CMK (cell line): ENCODE measurements at regions not wholly inside any gene's neighbourhood (a gene's known extent, or its start where the extent isn't known, plus 50 kb on each side); places are given as distances from the start of the nearest gene placed in this dataset.
"Not testable (repeated sequence)": the region's sequence is repeated elsewhere in the genome, so short reads cannot be mapped to it uniquely, and the experiment has no call there.

Source experiments
- DNase-seq: peaks from one replicate; pipeline ENCODE4 v3.0.0-alpha.2; 2010; ENCODE audit warnings: low read depth

DNA sequence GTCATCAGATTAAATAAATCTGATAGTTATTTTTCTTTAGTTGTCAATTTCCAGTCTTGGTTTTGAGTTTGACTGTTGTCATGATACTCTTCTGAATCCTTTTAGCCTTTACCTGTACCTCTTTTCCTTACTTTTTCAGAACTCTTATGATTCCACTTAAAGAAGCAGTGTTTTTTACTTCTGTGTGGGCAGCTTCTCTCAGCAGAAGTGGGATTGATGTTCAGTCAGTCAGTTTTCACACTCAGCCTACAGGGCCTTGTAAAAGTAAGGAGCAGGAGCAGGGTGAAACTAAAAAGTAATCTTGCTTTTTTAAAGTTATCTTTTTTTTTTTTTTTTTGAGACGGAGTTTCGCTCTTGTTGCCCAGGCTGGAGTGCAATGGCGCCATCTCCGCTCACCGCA, 75.1 kb downstream of the HAUS1 start:
- DNase-seq: no peak

DNA sequence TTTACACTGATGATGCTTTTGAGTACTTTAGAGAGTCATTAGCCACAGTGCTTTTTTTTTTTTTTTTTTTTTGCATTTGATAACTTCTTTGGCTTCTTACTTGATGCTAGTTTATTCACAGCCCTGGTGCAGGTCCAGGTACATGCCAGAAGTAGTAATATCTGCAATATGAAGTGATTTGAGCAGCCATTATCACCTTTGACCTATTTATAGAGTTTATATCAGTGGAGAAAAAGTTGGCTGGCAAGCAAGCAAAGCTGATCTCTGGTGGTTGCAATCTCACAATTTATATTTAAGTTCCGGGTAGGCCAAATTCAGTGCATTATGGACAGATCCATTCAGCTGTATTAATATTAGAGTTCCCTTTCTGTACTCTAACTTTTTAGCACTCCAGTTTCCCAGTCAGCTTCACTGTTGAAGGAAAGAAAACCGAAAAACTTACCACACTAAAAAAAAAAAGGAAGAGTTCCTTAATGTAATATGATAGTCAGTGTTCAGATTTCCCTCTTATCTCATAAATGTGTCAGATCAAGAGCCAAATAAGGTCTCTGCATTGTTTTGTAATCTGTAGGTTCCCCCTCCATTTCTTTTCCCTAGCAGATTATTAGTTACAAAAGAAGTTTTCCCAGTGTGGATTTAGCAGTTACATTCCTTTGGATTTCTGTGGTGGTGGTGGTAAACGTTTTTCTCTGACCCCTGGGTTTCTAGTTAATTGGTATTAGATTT, 78.6 kb downstream of the HAUS1 start:
- no peak for DNase-seq

DNA sequence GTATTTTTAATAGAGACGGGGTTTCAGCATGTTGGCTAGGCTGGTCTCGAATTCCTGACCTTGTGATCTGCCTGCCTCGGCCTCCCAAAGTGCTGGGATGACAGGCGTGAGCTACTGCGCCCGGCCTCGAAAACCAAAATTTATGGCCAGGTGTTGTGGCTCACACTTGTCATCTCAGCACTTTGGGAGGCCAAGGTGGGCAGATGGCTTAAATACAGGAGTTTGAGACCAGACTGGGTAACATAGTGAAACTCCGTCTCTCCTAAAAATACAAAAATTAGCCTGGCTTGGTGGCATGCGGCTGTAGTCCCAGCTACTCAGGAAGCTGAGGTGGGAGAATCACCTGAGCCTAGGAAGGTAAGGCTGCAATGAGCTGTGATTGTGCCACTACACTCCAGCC, 80.1 kb downstream of the HAUS1 start:
- not testable (repeated sequence) for DNase-seq

DNA sequence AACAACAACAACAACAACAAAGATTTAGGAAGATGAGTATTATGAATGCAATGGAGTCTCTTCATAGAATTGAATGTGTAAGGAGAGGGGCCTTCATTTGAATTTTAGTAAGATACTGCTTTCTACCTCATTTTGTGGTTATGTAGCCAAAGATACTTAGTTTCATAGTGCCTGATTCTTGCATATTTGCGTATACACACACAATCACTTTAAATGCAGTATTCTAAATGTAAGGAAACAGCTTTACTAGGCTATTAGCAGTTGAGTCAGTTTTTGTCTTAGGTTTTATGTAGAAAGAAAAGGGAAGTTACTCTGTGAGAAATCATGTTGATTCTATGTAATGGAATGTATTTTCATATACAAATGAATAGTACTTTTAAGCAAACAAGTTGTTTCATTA, 80.5 kb downstream of the HAUS1 start:
- no peak for DNase-seq

DNA sequence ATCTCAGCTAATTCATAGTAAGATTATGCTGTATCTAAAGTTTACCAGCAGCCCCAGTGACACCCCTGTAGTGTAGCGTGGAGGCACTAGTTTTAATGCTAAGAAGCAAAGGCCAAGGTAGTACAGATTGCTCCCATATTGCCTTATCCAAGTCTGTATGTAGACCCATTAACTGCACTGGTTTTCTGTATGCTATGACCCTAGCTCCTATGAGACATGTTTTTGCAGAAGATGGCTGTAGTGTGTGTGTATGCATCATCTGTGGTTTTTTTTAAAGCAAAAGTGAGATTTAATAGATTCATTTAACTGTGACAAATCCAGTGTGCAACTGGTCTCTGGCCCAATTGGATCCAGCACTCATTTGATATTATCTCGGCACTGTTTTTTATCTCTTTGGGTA, 86.5 kb downstream of the HAUS1 start:
- DNase-seq: no peak

DNA sequence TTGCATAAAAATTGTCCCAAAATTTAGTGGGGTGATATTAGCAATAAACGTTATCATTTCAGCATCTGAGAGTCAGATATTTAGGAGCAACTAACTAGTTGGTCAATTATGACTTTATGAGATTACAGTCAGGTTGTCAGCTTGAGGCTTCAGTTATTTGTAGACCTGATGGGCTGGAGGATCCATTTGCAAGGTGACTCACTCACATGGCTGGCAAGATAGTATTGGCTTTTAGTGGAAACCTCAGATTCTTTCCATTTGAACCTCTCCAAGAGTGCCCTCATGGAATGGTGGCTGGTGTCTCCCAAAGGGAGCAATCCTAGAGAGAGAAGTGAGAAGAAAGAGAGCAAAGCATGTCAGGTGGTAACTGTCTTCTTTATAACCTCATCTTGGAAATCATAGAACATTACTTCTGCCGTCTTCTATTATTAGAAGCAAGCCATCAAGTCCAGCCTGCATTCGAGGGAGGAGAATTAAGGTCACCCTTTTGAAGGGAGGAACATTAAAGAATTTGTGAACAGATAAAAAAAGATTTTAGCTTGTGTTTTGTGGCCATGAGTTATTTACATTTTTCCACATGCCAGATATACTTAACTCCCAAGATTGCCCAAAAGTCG, 92.5 kb downstream of the HAUS1 start:
- DNase-seq: no peak

DNA sequence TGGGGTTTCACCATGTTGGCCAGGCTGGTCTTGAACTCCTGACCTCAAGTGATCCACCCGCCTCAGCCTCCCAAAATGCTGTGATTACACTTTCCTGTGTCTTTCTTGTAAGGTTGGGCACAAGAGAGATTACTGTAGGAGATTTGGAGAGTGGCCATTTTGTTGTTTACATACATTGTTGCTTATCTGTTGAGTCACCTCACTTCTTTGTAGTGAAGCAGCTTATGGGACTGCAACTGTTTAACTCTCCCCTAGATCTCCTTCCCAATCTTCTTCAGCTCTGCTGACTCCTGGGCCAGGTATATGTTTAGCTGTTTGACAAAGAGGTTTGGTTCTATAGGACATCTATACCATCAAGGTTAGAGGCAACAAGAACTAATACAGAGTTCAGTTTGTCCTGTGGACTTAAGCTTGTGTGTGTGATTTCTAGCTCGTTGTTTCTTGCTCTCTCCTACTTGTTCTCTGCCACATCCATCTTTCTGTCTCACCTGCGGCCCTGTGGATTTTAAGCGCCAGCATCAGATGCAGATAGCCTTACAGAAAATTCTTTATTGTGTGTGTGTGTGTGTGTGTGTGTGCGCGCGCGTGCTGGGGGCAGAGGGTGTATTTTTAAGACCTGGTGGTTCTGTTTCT, 95.4 kb downstream of the HAUS1 start:
- DNase-seq: no peak

DNA sequence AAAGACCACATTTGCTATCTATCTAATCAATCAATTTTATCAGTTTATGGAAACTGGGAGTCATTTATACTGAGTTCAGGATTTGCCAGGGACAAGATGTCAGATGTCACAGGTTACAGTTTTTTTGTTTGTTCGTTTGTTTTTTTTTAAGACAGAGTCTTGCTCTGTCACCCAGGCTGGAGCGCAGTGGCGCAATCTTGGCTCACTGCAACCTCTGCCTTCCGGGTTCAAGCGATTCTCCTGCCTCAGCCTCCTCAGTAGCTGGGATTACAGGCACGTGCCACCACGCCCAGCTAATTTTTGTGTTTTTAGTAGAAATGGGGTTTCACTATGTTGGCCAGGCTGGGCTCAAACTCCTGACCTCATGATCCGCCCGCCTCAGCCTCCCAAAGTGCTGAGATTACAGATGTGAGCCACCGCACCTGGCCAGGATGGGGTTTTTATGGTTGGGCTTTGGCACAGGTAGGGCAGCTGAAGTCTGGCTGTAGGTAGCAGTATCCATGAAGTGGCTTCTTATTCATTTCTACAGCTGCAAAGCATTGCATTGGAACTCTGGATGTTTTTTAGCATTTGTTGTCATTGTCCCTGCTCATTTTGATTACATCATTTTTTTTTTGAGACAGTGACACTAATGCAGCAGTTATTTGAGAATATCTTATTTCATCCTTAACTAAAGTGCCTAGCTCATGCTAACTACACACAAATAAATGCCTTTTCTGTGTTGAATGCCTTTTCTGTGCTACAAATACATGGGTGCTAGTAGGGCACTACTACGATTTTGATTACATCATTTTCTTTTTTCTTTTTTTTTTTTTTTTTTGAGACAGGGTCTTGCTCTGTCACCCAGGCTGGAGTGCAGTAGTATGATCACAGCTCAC, 96.2 kb downstream of the HAUS1 start:
- not testable (repeated sequence) for DNase-seq

DNA sequence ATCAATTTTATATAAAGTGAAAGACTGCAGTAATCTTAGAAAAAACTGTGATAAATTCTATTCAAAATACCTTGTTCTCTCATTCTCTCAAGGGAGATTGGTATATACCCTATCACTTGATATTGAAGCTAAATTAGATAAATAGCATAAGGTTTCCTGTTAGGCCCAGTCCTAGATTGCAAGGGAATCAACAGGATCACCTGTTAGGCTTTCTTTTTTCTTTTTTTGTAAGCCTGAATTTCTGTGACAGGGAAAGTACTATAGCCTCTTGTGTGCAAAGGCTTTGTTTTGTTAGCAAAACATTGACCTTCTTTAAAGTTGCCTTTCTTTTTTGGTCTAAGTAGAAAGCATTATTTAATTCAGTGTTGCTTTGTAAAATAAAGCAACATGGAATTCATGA, 100.0 kb downstream of the HAUS1 start:
- DNase-seq: no peak

DNA sequence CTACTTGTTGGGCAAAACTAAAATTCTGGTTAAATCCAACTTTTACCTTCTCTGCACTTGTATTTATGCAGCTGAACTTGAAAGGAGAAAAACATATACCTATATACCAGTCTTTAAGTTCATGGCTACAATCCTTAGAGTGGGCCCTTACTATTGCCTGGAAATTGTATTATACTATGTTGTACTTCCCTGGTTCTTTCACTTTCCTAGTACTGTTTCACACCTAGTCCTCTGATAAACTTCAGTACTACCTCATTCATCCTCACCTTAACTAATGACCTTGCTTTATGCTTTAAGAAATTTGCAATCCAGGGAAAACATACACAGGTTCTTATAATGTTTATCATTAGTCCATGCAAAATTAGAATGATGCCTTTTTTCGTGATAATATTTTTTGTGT, 103.8 kb downstream of the HAUS1 start:
- no peak for DNase-seq

DNA sequence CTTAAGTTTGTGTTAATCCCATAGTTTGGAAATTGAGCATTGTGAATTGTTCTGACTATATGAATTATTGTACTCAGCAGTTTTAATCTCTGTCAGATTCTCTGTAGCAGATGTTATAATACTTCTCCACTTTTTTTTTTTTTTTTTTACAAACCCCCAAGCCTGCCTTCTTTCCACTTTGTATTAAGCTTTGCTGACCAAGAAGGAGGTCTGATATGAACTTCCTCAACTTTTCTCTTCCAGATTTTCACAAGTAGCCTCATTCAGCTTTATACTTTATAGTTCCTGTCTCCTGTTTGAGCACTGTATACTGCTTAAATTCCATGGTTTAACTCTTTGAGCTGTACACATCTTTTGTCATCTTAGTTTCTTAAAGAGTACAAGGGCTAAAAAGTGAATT, 105.0 kb downstream of the HAUS1 start:
- no peak for DNase-seq

DNA sequence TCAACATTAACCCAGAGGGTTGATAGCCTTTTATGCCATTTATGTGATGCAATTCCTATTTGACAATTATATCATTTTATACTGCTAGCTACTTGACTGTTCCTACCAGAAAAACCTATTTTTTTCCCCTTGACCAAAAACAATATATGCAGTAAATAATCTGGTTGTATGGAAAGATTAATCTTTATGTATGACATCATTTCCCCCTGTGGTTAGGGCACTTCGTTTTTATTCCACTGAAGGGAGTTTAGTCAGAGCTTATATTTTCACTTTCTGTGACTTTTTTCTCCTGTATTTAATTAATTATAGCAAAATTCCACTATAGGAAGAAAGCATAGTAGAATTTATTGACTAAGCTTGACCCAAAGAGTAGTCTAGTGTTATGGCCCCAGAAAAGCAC, 107.6 kb downstream of the HAUS1 start:
- no peak for DNase-seq

DNA sequence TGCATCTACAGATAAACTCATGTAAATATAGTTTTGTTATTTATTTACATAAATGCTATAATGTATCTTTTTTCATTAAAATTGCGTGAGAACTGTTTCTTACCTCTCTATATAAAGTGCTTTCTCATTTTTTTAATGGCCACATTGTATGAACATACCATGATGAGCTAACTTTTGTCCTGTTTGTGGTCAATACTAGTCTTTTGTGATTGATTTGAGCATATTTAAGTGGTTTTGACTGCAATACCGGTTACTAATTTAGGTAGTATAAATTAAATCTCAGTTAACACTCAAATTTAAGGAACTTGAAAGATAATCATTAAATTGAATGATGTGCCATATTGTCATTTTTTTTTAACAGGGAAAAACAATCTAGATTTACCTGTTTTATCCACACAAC, 108.2 kb downstream of the HAUS1 start:
- DNase-seq: no peak

DNA sequence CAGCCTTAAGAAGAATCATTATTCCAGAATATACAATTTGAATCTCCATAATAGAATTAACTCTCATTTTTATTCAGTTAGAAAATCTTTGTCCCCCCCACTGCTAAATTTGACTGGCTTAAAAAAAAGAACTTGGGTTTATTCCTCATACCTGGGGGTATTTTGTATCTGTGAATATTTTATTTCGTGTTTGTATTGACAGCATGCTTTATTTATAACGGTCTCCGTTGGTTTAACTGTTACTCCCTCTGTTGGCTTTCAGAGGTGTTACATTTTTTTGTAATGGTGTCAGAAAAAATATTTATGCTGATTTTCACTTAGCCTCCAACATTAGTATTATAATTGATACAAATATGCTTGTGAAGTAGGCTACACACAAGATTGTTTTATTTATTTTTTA, 109.1 kb downstream of the HAUS1 start:
- DNase-seq: no peak

DNA sequence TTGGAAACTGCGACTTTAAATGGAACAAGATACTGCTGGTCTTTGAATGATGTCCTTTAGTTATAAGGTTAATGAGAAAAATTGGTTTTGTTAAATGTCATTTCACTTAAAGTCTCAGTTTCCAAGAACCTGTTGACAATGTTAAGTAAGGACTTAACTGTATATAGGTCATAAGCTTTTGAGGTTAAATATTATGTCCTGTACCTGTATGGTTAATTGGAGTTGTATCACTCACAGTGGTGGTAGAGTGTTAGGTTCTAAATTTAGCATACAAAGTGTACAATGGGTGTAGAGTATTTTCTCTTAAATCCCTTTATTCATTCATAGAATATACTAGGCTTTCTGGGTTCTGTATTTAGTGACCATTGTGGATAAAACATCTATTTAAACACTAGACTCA, 110.2 kb downstream of the HAUS1 start:
- no peak for DNase-seq

DNA sequence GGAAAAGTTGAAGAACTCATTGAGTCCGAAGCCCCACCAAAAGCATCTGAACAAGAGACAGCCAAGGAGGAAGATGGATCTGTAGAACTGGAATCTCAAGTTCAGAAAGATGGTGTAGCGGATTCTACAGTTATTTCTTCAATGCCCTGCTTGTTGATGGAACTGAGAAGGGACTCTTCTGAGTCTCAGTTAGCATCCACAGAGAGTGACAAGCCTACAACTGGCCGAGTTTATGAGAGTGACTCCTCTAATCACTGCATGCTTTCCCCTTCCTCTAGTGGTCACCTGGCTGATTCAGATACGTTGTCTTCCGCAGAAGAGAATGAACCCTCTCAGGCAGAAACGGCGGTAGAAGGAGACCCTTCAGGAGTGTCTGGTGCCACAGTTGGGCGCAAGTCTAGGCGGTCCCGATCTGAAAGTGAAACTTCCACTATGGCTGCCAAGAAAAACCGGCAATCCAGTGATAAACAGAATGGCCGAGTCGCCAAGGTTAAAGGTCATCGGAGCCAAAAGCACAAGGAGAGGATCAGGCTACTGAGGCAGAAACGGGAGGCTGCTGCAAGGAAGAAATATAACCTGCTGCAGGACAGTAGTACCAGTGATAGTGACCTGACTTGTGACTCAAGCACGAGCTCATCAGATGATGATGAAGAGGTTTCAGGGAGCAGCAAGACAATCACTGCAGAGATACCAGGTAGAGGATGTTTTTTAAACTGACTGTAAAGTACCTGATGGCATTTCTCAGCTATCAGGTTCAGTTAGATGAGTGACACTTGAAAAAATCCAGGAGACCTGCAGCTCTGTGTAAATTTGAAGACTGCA, 111.9 kb downstream of the HAUS1 start:
- DNase-seq: no peak

DNA sequence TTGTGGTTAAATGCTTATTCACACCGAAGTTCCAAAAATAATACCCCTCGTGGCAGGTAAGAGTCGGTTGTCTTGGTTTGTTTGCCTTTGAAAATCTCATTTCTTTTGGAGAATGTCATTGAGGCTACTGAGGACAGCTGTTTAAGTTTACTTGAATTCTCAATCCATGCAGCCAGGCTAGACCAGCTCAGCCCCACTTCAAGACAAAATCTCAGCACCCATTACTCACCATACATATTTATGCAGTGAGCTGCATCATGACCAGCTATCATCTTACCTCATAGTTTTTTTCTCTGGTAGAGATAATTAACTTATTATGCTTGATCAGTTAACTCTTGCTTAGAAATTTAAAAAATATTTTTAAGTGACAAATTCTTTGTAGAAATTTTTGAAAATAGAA, 115.9 kb downstream of the HAUS1 start:
- DNase-seq: no peak

DNA sequence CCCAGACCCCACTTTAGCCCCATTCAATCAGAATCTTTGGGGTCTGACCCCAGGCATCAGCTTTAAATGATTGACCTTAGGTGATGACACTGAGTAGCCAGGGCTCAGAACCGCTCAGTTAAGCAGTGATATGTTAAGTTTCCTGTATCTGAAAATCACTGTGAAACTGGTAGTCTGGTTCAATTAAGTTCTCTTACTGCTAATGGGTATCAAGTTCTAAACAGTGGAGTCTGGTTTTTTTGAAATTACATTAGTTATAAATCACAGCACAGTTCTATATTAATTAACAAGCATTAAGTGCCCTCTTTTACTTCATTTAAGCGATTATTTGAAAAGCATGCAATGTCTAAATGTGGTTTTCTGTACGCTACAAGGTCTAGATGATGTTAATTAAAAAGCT, 117.9 kb downstream of the HAUS1 start:
- no peak for DNase-seq

DNA sequence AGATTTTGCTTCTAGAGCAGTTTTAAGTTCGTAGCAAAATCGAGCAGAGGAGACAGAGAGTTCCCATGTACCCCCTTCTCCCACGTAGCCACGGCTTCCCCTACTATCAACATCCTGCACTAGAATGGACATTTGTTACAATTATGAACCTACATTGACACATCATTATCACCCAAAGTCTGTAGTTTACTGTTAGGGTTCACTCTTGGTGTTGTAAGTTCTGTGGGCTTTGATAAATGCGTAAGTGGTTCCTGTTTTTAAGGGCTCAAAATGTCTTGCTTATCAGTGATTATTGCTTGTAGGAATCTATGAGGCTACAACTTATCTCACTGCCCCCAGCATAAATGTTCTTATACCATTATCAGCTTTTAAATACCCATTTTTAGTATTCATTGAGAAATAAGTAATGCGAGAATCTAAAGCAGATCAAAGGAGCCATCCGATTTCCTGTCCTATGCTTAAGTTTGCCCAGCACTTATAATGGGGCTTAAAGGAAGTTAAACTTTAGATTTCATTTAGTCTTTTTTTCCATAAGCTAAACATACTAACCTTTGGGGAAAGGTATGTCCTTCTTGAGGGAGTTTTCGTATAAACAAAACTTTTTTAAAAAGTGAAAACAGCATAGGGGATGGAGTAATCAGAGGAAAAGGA, 118.7 kb downstream of the HAUS1 start:
- peak; percentile 21 for DNase-seq

DNA sequence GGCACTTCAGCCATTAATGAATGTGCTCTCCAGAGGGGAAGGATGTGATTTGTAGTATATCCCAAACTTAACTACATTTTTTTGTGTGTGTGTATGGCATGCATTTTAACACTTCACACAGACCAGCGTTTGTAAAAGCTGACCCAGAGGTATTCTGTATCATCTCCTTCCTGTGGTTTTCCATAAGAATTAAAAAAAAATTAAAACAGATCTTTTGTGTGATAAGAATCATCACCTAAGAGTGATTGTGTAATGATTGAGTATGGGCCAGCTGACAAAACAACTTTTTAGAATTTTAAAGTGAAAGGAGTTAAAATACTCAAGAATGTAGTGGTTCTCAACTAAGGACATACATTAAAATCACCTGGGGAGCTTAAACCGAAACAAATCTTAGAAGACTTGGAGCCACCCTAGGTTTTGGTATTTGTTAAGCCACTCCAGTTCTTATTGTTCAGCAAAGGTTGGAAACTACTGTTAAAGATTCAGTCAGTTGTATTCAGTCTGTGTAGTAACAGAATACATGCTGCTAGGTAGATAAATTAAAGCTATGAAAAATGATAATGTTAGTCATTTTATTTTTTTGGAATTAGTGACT, 120.1 kb downstream of the HAUS1 start:
- DNase-seq: no peak

DNA sequence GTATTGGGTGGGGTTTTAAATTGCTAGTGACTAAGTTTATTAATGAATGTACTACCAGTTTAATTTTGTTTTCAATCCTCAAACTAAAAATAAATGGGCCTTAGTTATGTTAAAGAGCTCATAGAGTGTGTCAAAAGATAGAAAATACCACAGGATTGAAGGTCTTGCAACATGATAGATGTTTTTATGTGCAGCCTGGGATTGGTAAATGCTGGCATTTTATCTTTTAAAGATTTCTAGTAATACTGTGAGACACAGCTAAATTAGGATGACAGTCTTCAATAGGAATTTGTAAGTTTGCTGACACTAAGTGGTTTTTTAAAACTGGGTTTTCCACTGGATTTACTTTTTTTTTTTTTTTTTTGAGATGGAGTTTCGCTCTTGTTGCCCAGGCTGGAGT, 122.3 kb downstream of the HAUS1 start:
- no peak for DNase-seq
